ENCODE measurements at regions not wholly inside any gene's neighbourhood (a gene's known extent, or its start where the extent isn't known, plus 50 kb on each side); places are given as distances from the start of the nearest gene placed in this dataset.
"Not testable (repeated sequence)": the region's sequence is repeated elsewhere in the genome, so short reads cannot be mapped to it uniquely, and the experiment has no call there.

GRCh38 chrX:96561129-96561528 lies 123.5 kb upstream of the DIAPH2 start:
- not testable (repeated sequence) for TF ChIP-seq CTCF (IDR thresholded peaks at IDR 0.05; ENCODE audit: insufficient read depth, low read depth, low read length); EZH2 (IDR thresholded peaks at IDR 0.05; ENCODE audit: insufficient read depth, low read length)

Measured in astrocyte (in vitro differentiated cells and primary cell).